GM18870 (cell line): ENCODE measurements at regions not wholly inside any gene's neighbourhood (a gene's known extent, or its start where the extent isn't known, plus 50 kb on each side); places are given as distances from the start of the nearest gene placed in this dataset.
"Not testable (repeated sequence)": the region's sequence is repeated elsewhere in the genome, so short reads cannot be mapped to it uniquely, and the experiment has no call there.

ENCODE experiments used
- ATAC-seq: cut with Tn5 transposase; IDR thresholded peaks from one replicate; pipeline ENCODE4 v1.9.1; 2021; ENCODE audit warnings: moderate library complexity; ENCODE audit not compliant: unreplicated experiment

GRCh38 chr21:36246080-36246631 is 73.8 kb upstream of the MORC3 start:
- ATAC-seq: no peak

DNA sequence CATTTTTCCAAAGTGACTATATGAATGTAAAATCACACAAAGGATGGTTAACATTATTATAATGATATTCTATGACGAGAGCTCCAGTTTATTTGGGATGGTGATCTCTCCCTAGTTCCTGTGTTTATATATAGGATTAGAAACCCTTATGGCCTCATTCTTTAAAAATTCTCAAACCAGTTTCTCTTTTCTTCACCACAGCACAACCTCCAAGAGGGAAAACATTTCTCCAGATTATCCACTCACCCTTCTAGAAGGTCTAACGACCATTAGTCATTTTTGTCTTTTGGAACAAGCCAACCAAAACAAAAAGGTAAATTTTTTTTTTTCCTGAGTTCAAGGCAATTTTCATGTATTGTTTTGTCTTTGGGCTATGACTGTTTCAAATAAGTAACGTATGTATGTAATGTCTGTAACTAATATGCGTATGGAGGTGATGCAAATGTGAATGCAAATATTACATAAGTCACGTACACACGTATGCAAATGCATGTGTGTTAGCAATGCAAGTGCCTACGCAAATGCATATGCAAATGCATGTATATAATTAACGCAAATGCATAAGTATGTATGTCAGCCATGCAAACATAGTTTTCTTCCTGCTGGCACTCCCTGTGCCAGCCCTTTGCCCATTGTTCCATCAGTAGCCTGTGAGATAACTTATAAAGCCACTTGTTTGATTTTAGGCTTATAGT is 72.5 kb upstream of the MORC3 start:
- ATAC-seq: no peak

DNA sequence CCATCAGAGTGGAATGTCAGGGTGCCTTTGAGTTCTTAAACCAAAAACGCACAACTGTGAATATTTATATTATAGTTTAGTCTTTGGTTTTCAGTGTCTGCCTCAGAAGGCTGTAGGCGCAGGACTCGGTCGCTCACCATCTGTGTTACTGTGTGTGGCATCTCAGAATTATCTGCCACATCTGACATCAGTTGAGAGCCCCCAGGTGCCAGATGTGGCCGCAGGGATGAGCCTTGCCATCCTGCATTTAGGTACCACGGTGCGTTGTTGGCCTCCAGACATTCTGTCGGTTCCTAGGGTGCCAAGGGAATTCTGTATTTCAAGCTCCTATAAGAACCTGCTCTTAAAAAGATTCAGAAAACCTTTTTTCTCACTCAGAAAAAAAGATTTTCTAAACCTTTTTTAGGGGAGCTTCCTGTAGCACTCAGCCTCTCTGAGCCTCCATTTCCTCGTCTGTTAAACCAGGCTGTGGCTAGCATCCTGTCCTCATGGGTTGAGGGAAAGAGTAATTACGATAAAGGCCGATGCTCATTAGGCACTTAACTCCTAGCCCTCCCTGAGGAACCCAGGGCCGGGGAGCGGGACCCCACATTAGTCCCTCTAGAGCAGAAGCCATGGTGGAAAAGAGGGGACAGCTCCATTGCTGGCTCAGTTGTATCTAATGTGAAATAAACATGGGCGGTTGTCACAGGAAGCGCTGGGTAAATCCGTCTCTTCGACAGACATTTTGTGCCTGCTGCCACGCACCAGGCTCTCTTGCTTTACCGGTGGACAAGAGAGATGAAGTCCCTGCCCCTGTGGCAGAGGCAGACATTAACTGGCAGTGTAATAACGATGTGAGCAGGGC is 70.2 kb upstream of the MORC3 start:
- no peak for ATAC-seq

DNA sequence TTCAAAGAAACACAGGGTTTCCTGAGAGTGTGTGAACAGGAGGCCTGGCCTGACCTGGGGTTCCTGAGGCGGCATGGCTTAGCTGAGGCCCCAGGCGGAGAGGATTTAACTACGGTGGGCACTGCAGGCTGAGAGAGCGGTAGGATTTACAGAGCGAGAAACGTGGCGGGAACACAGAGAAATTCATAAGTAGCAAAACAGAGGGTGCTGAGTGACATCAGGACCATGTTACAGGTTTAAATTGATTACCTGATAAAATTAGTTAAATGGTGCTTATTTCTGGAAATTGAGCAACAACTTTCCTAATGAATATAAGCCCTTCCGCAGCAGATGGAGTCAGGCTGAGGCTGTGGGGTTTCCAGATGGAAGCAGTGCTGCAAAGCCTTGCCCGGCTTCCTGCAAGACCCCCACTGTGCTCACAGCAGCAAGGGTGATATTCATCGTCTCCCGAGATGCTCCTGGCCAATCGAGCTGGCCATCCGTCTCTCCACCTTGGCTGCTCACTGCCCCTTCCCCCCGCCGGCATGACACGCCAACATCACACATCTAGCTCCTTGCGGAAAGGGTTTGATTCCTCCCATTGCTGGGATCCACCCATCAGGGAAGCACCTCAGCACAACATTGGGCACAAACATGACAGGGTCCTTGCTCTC is 69.4 kb upstream of the MORC3 start:
- no peak for ATAC-seq

- ATAC-seq: no peak
Measured at GRCh38 chr21:36254106-36254941, 65.7 kb upstream of the MORC3 start.

GRCh38 chr21:36255663-36256062 is 64.3 kb upstream of the MORC3 start:
- ATAC-seq: peak; percentile 62

DNA sequence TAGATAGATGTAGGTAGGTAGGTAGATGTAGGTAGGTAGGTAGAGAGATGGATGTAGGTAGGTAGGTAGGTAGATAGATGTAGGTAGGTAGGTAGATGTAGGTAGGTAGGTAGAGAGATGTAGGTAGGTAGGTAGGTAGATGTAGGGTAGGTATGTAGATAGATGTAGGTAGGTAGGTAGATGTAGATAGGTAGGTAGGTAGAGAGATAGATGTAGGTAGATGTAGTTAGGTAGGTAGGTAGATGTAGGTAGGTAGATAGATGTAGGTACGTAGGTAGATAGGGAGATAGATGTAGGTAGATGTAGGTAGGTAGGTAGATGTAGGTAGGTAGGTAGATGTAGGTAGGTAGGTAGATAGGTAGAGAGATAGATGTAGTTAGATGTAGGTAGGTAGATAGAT is 62.3 kb upstream of the MORC3 start:
- ATAC-seq: no peak

GRCh38 chr21:36260030-36260787 is 59.8 kb upstream of the MORC3 start:
- ATAC-seq: peak; percentile 62

DNA sequence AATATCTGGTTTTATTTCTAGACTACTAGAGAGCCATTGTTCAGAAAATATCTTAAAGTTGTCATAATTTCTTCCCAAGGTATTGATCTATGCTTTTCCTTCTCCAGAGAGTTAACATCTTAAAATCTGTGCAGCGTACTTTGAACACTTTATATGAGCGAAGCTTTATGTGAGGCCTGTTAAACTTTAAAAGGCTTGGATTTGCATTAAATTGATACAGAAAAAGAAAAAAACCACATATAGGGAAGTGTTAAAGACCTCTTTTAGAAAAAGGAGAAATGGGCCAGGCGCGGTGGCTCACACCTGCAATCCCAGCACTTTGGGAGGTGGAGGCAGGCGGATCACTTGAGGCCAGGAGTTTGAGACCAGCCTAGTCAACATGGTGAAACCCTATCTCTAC is 59.2 kb upstream of the MORC3 start:
- no peak for ATAC-seq

GRCh38 chr21:36261459-36261858 is 58.5 kb upstream of the MORC3 start:
- no peak for ATAC-seq

DNA sequence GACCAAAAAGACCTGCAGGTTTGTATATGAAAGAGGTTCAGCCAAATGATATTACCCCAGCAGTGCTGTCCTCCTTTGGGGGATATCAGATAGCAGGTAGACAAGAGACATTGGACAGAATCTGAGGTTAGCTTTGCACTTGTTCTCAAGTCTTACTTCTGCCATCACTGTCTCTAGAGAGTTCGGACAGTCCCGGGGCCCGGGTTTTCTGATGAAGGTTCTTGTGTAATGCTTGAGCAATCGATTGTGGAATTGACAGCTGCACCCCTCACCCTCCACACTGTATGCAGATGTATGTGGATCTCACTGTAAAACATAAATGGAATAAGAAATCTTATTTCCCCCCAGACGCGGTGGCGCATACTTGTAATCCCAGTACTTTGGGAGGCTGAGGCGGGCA is 56.2 kb upstream of the MORC3 start:
- ATAC-seq: no peak

- ATAC-seq: no peak
Measured at GRCh38 chr21:36265431-36265830, 54.6 kb upstream of the MORC3 start.

GRCh38 chr21:36267828-36268227 is 52.2 kb upstream of the MORC3 start:
- not testable (repeated sequence) for ATAC-seq

DNA sequence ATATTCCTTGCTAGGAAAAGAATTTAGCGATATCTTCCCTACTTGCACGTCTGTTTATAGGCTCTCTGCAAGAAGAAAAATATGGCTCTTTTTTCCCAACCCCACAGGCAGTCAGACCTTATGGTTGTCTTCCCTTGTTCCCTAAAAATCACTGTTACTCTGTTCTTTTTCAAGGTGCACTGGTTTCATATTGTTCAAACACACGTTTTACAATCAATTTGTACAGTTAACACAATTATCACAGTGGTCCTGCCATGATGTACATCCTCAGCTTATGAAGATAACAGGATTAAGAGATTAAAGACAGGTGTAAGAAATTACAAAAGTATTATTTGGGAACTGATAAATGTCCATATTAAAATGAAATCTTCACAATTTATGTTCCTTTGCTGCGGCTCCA is 51.7 kb upstream of the MORC3 start:
- ATAC-seq: not testable (repeated sequence)
